Gastrocnemius medialis (tissue), 4 donors: ENCODE measurements at regions not wholly inside any gene's neighbourhood (a gene's known extent, or its start where the extent isn't known, plus 50 kb on each side); places are given as distances from the start of the nearest gene placed in this dataset.
A peak's percentile ranks its signal among the peaks of the same experiment; 100 is the strongest.

ENCODE experiments used
- ATAC-seq, 2 donors: fragments of 150-250 bp; one replicate each; pipeline ENCODE4 v1.9.1; 2016
- DNase-seq, 2 donors: peaks; one replicate each; pipeline ENCODE4 v3.0.0-alpha.2; 2019
- H3K27ac ChIP-seq, 4 donors: fragments of 200-600 bp; sonication (generic); 1 replicate in 1 of 4; 2 replicates in 3 of 4; pipeline ENCODE4 v1.5.1; 2016 to 2018; ENCODE audit warnings: mild to moderate bottlenecking in 2 of 4, moderate library complexity in 1 of 4
- H3K27me3 ChIP-seq, 3 donors: fragments of 200-600 bp; sonication (generic) in 2 of 3; 1 replicate in 1 of 3; 2 replicates in 2 of 3; pipeline versions ENCODE4 v1.5.1 to v1.6.0; 2016 to 2019; ENCODE audit warnings: mild to moderate bottlenecking in 1 of 3, moderate library complexity in 1 of 3
- H3K36me3 ChIP-seq, 2 donors: fragments of 200-600 bp; sonication (generic) in 1 of 2; one replicate each; pipeline ENCODE4 v1.5.1; 2017 to 2018
- H3K4me1 ChIP-seq, 2 donors: fragments of 200-600 bp; sonication (generic) in 1 of 2; one replicate each; pipeline ENCODE4 v1.5.1; 2016 to 2017; ENCODE audit warnings: mild to moderate bottlenecking in 2 of 2
- H3K4me3 ChIP-seq, 4 donors: fragments of 200-600 bp; sonication (generic) in 3 of 4; 1 replicate in 1 of 4; 2 replicates in 3 of 4; pipeline ENCODE4 v1.5.1; 2016 to 2019; ENCODE audit warnings: mild to moderate bottlenecking in 2 of 4
- H3K9me3 ChIP-seq, 3 donors: fragments of 200-600 bp; sonication (generic) in 2 of 3; 1 replicate in 1 of 3; 2 replicates in 2 of 3; pipeline ENCODE4 v1.5.1; 2016 to 2019
- CTCF ChIP-seq, 5 experiments: fragments of 450-650 bp in 3 of 5; fragments of 200-600 bp in 2 of 5; sonication (generic) in 2 of 5; IDR thresholded peaks in 4 of 5; conservative IDR thresholded peaks in 1 of 5; 1 replicate in 4 of 5; 2 replicates in 1 of 5; pipeline ENCODE4 v1.5.1; 2016 to 2019; ENCODE audit warnings: antibody characterized with exemption in 5 of 5, mild to moderate bottlenecking in 3 of 5, moderate library complexity in 3 of 5
- POLR2A ChIP-seq, 2 donors: fragments of 450-650 bp; IDR thresholded peaks; one replicate each; pipeline ENCODE4 v1.6.1; 2017; ENCODE audit warnings: antibody characterized with exemption in 2 of 2, mild to moderate bottlenecking in 2 of 2, moderate library complexity in 2 of 2
- in situ Hi-C, 4 donors: fragments of 200-750 bp; cut with MboI; loops; one replicate each; pipeline versions ENCODE4 v1.15.0 to v1.8.0; 2017; ENCODE audit warnings: low sequenced_read_pairs in 4 of 4
- intact Hi-C: fragments of 100-400 bp; cut with DNase I; formaldehyde crosslinking; loops from one replicate; pipeline ENCODE4 v1.15.1; 2023; ENCODE audit warnings: low total_unique reads

- intact Hi-C loops = no loop called here
- H3K27me3 ChIP-seq = no peaks in the 10 kb centered on the region
- H3K9me3 ChIP-seq = no peaks in the 10 kb centered on the region
- TF ChIP-seq POLR2A (IDR thresholded peaks at IDR 0.05) (no peak), CTCF (IDR thresholded peaks at IDR 0.05 in 4 of 5, conservative IDR thresholded peaks at IDR 0.05 in 1 of 5) (no peak)
- H3K36me3 ChIP-seq = no peaks in the 10 kb centered on the region
- ATAC-seq = no peak
- in situ Hi-C loops = no loop called here
- H3K4me1 ChIP-seq = peaks cover 7 to 8% of the 10 kb centered on the region in 2 donors
- DNase-seq = no peak
- no peak overlapping the region for H3K4me3 ChIP-seq
- no peak overlapping the region for H3K27ac ChIP-seq
Measured at GRCh38 chr6:21984135-21984534, 312.7 kb downstream of the PRL start.

GRCh38 chr6:21984561-21984960 lies 312.3 kb downstream of the PRL start:
- Histone ChIP-seq H3K9me3 (no peaks in the 10 kb centered on the region), H3K4me1 (peaks cover 7 to 8% of the 10 kb centered on the region in 2 donors), H3K4me3 (no peak overlapping the region), H3K27ac (no peak overlapping the region), H3K27me3 (no peaks in the 10 kb centered on the region), H3K36me3 (no peaks in the 10 kb centered on the region)
- in situ Hi-C loops (no loop called here), intact Hi-C loops (no loop called here)
- DNase-seq = no peak
- TF ChIP-seq POLR2A (IDR thresholded peaks at IDR 0.05) = no peak
- no peak for TF ChIP-seq CTCF (IDR thresholded peaks at IDR 0.05 in 4 of 5, conservative IDR thresholded peaks at IDR 0.05 in 1 of 5)
- ATAC-seq = no peak

GRCh38 chr6:21985904-21986303 lies 310.9 kb downstream of the PRL start:
- in situ Hi-C loops = no loop called here
- H3K9me3 ChIP-seq = no peaks in the 10 kb centered on the region
- no peaks in the 10 kb centered on the region for H3K27me3 ChIP-seq
- H3K4me1 ChIP-seq = peaks cover 7 to 8% of the 10 kb centered on the region in 2 donors
- no peak overlapping the region for H3K4me3 ChIP-seq
- TF ChIP-seq POLR2A (IDR thresholded peaks at IDR 0.05) = no peak
- no peak for TF ChIP-seq CTCF (IDR thresholded peaks at IDR 0.05 in 4 of 5, conservative IDR thresholded peaks at IDR 0.05 in 1 of 5)
- intact Hi-C loops = no loop called here
- no peaks in the 10 kb centered on the region for H3K36me3 ChIP-seq
- DNase-seq (no peak), ATAC-seq (no peak)
- H3K27ac ChIP-seq = no peak overlapping the region

GRCh38 chr6:21986703-21987102 lies 310.1 kb downstream of the PRL start:
- ATAC-seq = no peak
- no peak overlapping the region for H3K4me3 ChIP-seq
- in situ Hi-C loops = no loop called here

More at GRCh38 chr6:21986703-21987102, 310.1 kb downstream of the PRL start:
- Histone ChIP-seq H3K4me1 (peaks cover 7 to 8% of the 10 kb centered on the region in 2 donors), H3K27ac (peak overlapping the region; percentile 12 to 61 (median 39)), H3K9me3 (no peaks in the 10 kb centered on the region), H3K36me3 (no peaks in the 10 kb centered on the region), H3K27me3 (no peaks in the 10 kb centered on the region)
- intact Hi-C loops = no loop called here
- TF ChIP-seq CTCF (IDR thresholded peaks at IDR 0.05 in 4 of 5, conservative IDR thresholded peaks at IDR 0.05 in 1 of 5) (no peak), POLR2A (IDR thresholded peaks at IDR 0.05) (no peak)
- DNase-seq = no peak
